ENCODE measurements at regions not wholly inside any gene's neighbourhood (a gene's known extent, or its start where the extent isn't known, plus 50 kb on each side); places are given as distances from the start of the nearest gene placed in this dataset.

DNA sequence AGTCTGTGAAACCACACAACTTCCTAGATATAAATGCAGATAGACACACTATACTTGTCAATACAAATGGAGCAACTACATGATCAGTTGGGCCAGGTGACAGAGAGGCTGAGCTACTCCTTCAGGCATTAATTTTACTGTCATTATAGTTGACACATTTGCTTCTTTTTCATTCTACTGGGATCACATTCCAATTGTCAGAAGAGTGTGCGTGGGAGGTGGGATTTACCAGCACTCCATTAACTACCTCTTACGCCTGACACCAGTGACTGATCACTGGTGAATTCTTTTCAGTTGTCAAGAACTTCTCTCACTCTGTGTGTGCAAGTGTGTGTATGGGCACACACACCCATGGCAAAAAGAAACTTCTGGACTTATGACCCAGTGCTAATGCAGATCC, 94.2 kb upstream of the DIAPH2 start:
- TF ChIP-seq, protein P1, sequence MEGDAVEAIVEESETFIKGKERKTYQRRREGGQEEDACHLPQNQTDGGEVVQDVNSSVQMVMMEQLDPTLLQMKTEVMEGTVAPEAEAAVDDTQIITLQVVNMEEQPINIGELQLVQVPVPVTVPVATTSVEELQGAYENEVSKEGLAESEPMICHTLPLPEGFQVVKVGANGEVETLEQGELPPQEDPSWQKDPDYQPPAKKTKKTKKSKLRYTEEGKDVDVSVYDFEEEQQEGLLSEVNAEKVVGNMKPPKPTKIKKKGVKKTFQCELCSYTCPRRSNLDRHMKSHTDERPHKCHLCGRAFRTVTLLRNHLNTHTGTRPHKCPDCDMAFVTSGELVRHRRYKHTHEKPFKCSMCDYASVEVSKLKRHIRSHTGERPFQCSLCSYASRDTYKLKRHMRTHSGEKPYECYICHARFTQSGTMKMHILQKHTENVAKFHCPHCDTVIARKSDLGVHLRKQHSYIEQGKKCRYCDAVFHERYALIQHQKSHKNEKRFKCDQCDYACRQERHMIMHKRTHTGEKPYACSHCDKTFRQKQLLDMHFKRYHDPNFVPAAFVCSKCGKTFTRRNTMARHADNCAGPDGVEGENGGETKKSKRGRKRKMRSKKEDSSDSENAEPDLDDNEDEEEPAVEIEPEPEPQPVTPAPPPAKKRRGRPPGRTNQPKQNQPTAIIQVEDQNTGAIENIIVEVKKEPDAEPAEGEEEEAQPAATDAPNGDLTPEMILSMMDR (IDR thresholded peaks at IDR 0.05; ENCODE audit: borderline replicate concordance, extremely low read depth, low read length, poor library complexity, severe bottlenecking) = no peak
- no peak for TF ChIP-seq EZH2 (IDR thresholded peaks at IDR 0.05; ENCODE audit: borderline replicate concordance, low read depth, low read length, severe bottlenecking)
